Fibroblast of pulmonary artery (primary cell): ENCODE measurements at regions not wholly inside any gene's neighbourhood (a gene's known extent, or its start where the extent isn't known, plus 50 kb on each side); places are given as distances from the start of the nearest gene placed in this dataset.

Source experiments
- DNase-seq: peaks from one replicate; pipeline ENCODE4 v3.0.0-alpha.2; 2010; ENCODE audit warnings: low read depth
- H3K4me3 ChIP-seq: replicated peaks from 2 replicates; pipeline ENCODE4 v1.5.1; 2011; ENCODE audit warnings: low read depth, mild to moderate bottlenecking, control low read depth, low read length, moderate library complexity
- CTCF ChIP-seq: IDR thresholded peaks from 2 replicates; pipeline ENCODE4 v1.5.1; 2011; ENCODE audit warnings: mild to moderate bottlenecking, control low read depth, low read length, inconsistent platforms; ENCODE audit errors: missing control alignments

- H3K4me3 ChIP-seq: no peak overlapping the region
- no peak for TF ChIP-seq CTCF
- peak; percentile 43 for DNase-seq
Measured at GRCh38 chr13:76522083-76522755, 364.0 kb downstream of the KCTD12 start.

GRCh38 chr13:76519685-76520084 lies 366.5 kb downstream of the KCTD12 start:
- DNase-seq: no peak
- H3K4me3 ChIP-seq: no peak overlapping the region
- TF ChIP-seq CTCF: no peak

DNA sequence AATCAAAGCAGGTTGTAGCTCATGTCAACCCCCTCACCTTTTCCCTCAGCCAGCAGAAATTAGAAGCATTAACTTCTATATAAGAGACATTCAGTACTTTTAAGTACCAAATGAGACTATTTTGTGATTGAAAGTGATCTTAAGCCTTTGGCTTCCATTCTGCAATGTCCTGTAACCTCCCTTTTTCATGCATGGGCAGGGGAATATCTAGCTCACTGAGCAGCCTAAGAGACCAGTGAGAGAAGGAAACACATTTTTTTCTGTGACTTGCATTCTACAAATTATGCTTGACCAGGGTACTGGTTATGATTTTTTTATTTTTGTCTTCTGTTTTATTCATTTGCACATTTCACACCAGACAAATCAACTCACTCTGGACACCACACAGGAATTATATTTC lies 369.6 kb downstream of the KCTD12 start:
- no peak for TF ChIP-seq CTCF
- H3K4me3 ChIP-seq: no peak overlapping the region
- DNase-seq: peak; percentile 6

DNA sequence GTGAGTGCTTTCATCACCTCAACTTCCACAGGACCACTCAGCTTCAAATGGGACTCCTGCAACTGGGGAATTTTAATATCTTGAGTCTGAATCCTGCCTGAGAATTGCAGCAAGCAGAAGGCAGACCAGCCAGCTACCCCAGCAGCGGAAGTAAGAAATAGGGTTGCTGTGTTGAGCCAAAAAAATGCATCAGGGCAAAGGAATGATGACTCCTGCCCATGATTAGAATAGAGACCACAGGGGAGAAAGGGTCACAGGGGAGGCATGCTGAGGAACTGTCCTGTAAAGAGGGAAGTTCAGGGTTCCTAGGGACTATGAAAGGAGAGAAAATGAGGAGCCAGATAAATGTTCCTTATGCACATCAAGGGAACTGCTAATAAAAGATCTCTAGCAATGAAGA lies 370.2 kb downstream of the KCTD12 start:
- H3K4me3 ChIP-seq: no peak overlapping the region
- peak; percentile 76 for DNase-seq
- no peak for TF ChIP-seq CTCF

DNA sequence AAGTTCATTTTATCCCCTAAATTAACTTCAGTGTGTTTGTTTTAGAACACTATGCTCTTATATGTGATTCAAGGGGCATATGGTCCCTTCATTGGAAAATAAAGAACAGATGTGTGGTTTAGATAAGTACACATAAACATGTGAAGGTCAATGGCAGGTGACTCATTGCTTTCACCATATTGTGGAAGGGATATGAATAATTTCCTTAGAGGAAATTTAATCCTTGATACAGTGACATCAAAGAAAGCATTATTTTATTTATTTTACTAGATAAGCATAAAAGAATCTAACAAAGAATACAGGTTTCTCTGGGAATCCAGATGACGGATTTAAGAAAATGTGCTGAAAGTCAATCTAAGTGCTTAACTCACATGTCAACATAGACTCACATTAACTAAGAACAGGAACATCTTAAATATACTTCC lies 373.5 kb downstream of the KCTD12 start:
- TF ChIP-seq CTCF: no peak
- DNase-seq: peak; percentile 86
- no peak overlapping the region for H3K4me3 ChIP-seq

DNA sequence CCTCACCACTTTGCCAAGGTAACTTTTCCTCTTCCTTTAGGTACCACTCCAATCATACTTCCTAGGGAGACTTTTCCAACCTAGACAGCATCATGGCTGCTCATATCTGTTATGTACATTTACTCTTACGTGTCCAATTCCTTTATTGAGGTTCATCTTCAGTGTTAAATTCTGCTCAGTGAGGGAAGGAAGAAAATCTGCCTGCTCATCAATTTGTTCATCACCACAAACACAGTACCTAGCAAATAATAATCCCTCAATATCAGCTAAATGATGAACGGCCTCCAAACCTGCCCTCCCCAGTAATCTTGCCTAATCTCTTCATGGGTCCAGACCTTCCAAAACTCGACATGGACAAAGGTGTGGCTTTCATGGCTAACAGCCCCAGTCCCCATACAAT lies 380.8 kb downstream of the KCTD12 start:
- no peak for TF ChIP-seq CTCF
- DNase-seq: no peak

DNA sequence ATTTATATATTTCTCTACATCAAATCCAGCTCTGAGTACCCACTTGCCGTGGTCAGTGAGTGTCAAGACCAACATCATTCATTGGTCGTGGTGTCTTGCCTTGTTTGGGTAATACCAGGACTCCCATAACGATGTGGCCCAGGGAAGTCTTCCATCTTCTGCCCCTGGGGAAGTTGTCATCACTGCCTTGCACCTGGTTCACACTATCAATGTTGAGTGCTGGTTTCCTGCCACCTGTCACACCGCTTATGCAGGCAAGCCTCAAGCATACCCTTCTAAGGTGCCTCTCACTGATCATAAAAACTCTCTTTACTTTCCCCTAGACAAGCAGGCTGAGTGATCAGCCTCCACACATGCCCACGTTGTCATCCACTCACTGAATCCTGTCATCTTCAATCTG lies 382.4 kb downstream of the KCTD12 start:
- DNase-seq: no peak
- H3K4me3 ChIP-seq: no peak overlapping the region
- no peak for TF ChIP-seq CTCF

More for the DNA sequence above, 380.8 kb downstream of the KCTD12 start:
- no peak overlapping the region for H3K4me3 ChIP-seq
